Stimulated activated CD8-positive, alpha-beta memory T cell treated with anti-CD3 and anti-CD28 coated beads, Interleukin-12 subunit alpha, Interleukin-12 subunit beta, amount 100 ng/mL, for 24 hours (primary cell): ENCODE measurements at regions not wholly inside any gene's neighbourhood (a gene's known extent, or its start where the extent isn't known, plus 50 kb on each side); places are given as distances from the start of the nearest gene placed in this dataset.
"Not testable (repeated sequence)": the region's sequence is repeated elsewhere in the genome, so short reads cannot be mapped to it uniquely, and the experiment has no call there.

Source experiments
- DNase-seq: peaks from one replicate; pipeline ENCODE4 v3.0.0-alpha.2; 2020; ENCODE audit errors: extremely low read depth

- no peak for DNase-seq
These were observed 58.7 kb downstream of the EDN1 start for GRCh38 chr6:12348530-12349511.

GRCh38 chr6:12350644-12351170 lies 60.5 kb downstream of the EDN1 start:
- DNase-seq = no peak

- DNase-seq = no peak
These were observed 61.5 kb downstream of the EDN1 start for GRCh38 chr6:12351672-12352071.

GRCh38 chr6:12353731-12354130 lies 63.6 kb downstream of the EDN1 start:
- DNase-seq = no peak

GRCh38 chr6:12354499-12354898 lies 64.3 kb downstream of the EDN1 start:
- no peak for DNase-seq

- DNase-seq = no peak
These were observed 65.2 kb downstream of the EDN1 start for GRCh38 chr6:12355354-12355753.

GRCh38 chr6:12356431-12356830 lies 66.3 kb downstream of the EDN1 start:
- no peak for DNase-seq

- DNase-seq = no peak
These were observed 67.1 kb downstream of the EDN1 start for GRCh38 chr6:12356983-12357972.

GRCh38 chr6:12359036-12359435 lies 68.9 kb downstream of the EDN1 start:
- DNase-seq = no peak

GRCh38 chr6:12361042-12361765 lies 71.0 kb downstream of the EDN1 start:
- no peak for DNase-seq

GRCh38 chr6:12363277-12363650 lies 73.1 kb downstream of the EDN1 start:
- DNase-seq = not testable (repeated sequence)

GRCh38 chr6:12363651-12364381 lies 73.7 kb downstream of the EDN1 start:
- no peak for DNase-seq

GRCh38 chr6:12364621-12365020 lies 74.5 kb downstream of the EDN1 start:
- no peak for DNase-seq

GRCh38 chr6:12366731-12367130 lies 76.6 kb downstream of the EDN1 start:
- DNase-seq = no peak

- DNase-seq = no peak
These were observed 77.3 kb downstream of the EDN1 start for GRCh38 chr6:12367412-12367811.

GRCh38 chr6:12369355-12369754 lies 79.2 kb downstream of the EDN1 start:
- DNase-seq = no peak

- no peak for DNase-seq
These were observed 79.7 kb downstream of the EDN1 start for GRCh38 chr6:12369781-12370262.

GRCh38 chr6:12371151-12371550 lies 81.0 kb downstream of the EDN1 start:
- no peak for DNase-seq

GRCh38 chr6:12371641-12372146 lies 81.5 kb downstream of the EDN1 start:
- DNase-seq = no peak

GRCh38 chr6:12379181-12379580 lies 89.0 kb downstream of the EDN1 start:
- no peak for DNase-seq
